GM18907 (cell line): ENCODE measurements at regions not wholly inside any gene's neighbourhood (a gene's known extent, or its start where the extent isn't known, plus 50 kb on each side); places are given as distances from the start of the nearest gene placed in this dataset.

Experiments
- ATAC-seq: cut with Tn5 transposase; IDR thresholded peaks from one replicate; pipeline ENCODE4 v1.9.1; 2021; ENCODE audit warnings: mild to moderate bottlenecking, moderate library complexity; ENCODE audit not compliant: unreplicated experiment

DNA sequence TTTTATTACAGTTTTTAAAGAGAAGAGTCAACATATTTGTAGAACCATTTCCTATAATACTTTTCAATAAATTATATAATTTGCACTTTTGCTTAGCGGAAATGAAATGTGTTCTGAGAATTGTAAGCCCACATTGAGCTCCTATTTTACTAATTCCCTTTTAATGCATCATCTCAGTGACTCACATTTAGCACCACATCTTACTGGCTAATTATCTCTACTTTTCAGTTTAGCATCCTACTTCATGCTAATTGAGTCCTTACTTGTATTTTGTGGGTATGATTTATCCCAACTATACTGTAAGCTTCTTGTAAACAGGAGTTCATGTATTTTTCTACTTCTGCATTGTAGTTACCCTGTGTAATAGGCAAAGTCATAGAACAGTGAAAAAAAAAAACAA lies 67.5 kb downstream of the TMX1 start:
- ATAC-seq, result no peak

DNA sequence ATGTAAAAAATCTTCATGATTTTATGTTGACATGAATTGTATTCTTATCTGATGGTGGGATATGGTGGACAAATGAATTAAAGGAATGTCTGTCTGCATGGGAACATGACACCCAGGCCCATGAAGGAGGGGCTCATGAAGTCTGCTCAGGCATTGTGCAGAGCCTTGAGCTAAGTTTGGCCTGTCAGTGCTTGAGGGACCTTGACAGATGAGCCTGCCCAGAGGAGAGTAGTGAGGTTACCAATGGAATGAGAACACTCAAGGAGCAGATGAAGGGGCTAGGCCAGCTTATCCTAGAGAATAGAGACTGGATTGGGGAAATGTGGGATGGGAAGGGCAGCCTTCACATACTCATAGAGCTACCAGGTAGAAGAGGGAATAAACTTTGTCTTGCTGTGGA lies 68.8 kb downstream of the TMX1 start:
- ATAC-seq, result no peak

DNA sequence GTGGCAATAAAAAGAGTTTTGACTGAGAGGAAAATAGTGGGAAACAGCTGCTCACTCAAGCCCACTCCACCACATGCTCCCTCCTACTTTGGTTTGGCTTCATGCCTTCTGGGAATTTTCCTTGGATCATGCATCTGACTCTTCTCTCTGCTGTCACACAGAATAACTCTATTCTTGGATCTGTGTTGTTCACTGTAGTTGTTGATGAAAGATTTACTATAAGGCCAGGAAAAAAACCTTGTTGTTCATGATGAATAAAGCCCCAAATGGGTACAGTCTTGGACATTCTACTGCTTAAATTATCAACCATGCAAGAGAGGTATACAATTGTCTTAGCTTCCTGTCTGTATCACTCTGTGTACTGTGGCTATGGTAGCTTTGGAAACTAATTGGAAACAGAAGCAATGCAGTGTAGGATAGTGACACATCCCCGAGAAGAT lies 70.5 kb downstream of the TMX1 start:
- ATAC-seq, result no peak

- no peak for ATAC-seq
Measured at GRCh38 chr14:51314321-51315015, 74.4 kb downstream of the TMX1 start.

DNA sequence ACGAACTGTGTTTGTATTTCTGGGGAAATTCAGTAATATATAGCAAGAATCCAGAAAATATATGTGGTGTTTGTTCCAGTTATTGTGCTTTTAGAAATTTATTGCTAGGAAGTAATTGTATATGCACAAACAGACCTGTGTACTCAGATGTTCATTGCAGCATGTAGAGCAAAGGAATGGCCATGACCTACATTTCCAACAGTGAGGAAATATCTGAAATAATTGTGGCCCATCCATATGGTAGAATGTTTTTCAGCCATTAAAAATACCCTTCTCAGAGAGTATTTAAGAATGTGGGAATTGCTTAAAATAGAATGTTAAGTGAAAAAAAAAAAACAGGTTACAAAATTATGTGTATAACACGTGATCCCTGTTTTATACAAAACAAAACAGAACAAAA lies 77.3 kb downstream of the TMX1 start:
- no peak for ATAC-seq

DNA sequence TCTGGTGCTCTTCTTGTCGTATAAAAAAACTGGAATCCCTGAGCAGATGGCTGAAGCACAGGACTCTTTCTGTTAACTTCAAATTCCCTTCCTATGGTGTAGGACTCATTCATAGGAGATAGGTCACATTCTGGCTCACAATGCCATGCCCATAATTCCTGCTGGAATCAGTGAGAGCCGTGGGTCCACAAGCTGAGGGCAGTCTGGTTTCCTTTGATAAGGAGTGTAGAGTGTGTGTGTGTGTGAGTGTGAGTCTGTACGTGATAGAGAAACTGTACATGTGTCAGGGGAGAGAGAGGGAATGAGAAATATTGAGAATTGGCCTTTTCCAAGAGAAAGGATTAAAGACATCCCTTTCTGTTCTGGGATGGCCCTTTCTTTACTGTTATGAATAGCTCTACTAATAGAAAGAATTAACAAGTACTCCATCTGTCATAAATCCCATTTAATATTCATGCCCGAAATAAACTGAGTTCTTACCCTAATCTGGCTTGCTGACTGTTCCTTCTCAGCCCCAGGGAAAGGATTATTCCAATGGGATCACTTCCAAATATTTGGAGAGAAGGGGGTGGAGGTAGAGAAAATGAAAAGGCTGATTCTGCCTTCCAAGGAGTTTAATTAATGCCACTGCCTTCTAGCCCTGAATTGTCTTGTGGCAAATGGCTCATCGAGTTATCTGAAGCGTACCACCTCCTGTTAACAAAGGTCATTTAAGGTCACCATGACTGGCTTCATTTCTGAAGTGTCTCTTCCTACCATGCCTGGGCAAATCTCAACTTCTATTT lies 79.0 kb downstream of the TMX1 start:
- ATAC-seq, result no peak

GRCh38 chr14:51321036-51321435 lies 81.0 kb downstream of the TMX1 start:
- no peak for ATAC-seq

- ATAC-seq, result no peak
Measured at GRCh38 chr14:51323492-51323891, 83.4 kb downstream of the TMX1 start.

DNA sequence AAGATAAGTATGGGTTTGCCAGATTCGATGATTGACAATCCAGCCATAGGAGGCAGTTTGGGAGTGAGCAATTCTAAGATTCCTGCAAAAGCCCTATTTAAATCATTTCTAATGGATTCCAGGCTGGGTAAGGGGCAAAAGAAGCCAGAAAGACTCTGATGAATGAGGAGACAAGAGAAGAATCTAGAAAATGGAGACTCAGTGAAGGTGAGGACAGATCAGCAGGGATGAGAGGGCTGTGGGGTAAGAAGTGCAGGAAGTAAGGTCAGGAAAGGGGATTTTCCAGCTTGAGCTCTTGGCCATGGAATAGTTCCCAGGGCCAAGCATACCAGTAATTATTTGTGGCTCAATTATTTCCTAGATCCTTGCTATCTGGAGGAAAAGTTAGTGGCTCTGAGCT lies 87.3 kb downstream of the TMX1 start:
- ATAC-seq, result no peak

GRCh38 chr14:51328064-51328771 lies 88.2 kb downstream of the TMX1 start:
- ATAC-seq, result no peak

DNA sequence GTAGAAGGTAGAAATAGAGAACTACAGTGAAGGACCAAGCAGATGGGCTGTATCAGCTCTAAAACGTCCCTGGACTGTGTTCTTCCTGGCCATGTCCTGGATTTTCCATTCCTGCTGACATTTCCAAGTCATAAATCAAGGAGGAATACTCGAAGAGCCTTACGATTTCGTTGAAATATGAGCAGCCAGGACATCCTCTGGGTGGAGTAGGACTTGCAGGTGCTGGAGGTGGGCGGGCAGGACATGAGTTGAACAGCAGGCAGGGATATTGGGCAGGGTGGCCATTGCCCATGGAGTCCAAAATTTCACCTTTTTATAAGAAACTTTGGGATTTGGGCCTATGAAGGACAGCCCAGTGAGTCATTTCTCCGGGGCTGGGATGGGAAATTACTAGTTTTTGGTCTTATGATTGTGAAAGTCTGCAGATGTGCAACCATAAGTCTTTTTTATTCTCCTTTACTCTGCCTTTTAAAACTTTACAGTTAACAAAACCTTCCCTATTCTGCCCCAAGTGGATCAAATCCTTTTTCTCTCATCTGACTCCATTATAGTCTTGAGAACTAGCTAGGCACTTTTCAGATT lies 88.8 kb downstream of the TMX1 start:
- no peak for ATAC-seq

GRCh38 chr14:51331486-51332367 lies 91.7 kb downstream of the TMX1 start:
- no peak for ATAC-seq

GRCh38 chr14:51333299-51333698 lies 93.3 kb downstream of the TMX1 start:
- ATAC-seq, result no peak

GRCh38 chr14:51333901-51334521 lies 94.0 kb downstream of the TMX1 start:
- no peak for ATAC-seq

DNA sequence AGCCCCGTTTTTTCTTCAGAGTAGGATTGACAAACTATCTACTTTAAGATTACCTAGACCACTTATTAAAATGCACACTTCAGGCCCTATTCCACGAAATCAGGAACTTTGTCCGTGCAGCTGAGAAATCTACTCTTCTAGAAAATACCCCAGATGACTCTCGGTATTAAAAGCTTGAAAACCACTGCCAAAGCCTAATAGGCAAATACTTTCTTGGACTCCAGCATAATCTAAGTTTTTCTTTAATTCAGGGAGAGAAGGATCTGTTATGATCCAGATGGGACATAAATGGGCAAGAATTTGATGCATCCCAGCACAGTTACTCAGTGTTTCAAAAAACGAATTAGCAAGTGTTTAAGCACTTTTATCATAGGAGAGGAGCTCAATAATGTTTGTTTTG lies 94.5 kb downstream of the TMX1 start:
- ATAC-seq, result no peak

DNA sequence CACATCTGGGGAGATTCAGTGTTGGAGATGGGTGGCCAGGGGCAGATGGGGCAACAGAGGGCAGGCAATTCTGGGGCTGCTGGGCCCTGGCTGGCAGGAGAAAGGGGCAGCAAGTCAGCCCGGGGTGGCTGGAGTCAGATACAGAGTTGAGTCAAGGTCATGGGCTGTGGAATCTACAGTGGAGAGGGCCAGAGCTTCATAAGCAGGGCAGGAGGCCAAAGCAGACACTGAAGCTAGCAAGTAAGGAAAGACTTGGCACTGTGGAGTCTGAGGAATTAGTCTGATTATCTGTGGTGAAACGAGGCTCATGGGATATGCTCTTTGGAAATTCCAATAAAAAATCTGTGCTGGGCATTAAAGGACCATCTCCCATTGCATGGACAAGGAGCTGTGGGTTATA lies 95.5 kb downstream of the TMX1 start:
- ATAC-seq, result no peak

- ATAC-seq, result no peak
Measured at GRCh38 chr14:51335961-51336723, 96.1 kb downstream of the TMX1 start.

DNA sequence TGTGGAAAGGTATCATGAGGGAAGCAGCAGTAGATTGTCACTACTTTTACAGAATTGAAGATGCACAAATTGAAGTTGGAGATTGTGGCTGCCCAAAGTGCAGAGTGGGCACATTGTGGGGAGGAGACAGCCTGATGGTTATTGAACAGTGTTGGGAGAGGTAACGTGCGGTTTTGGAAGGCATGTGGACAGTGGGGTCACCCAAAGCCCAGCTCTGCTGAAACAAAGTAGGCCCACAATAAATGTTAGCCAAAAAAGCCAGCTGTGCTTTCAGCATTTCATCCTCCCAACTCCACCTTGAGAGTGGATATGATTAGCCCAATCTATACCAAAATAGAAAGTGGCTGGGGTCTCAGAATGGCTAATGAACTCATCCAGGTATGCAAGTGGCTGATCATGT lies 96.7 kb downstream of the TMX1 start:
- ATAC-seq, result no peak

- no peak for ATAC-seq
Measured at GRCh38 chr14:51337520-51337919, 97.5 kb downstream of the TMX1 start.
